PC-3 (cell line): ENCODE measurements at regions not wholly inside any gene's neighbourhood (a gene's known extent, or its start where the extent isn't known, plus 50 kb on each side); places are given as distances from the start of the nearest gene placed in this dataset.

Experiments
- EZH2 ChIP-seq: fragments of 300-600 bp; sonication (generic); IDR thresholded peaks from one replicate; pipeline ENCODE4 v1.6.1; 2017; ENCODE audit warnings: antibody characterized with exemption, mild to moderate bottlenecking, low read length; ENCODE audit not compliant: unreplicated experiment
- EZH2phosphoT487 ChIP-seq: fragments of 300-600 bp; sonication (generic); IDR thresholded peaks from 2 replicates; pipeline ENCODE4 v1.6.1; 2018; ENCODE audit warnings: mild to moderate bottlenecking, antibody characterized with exemption, low read length, borderline replicate concordance
- TF ChIP-seq, protein P1 (sequence below): fragments of 300-600 bp; sonication (generic); conservative IDR thresholded peaks from 2 replicates; pipeline ENCODE4 v1.5.1; 2017; ENCODE audit warnings: antibody characterized with exemption, low read depth, mild to moderate bottlenecking, low read length

DNA sequence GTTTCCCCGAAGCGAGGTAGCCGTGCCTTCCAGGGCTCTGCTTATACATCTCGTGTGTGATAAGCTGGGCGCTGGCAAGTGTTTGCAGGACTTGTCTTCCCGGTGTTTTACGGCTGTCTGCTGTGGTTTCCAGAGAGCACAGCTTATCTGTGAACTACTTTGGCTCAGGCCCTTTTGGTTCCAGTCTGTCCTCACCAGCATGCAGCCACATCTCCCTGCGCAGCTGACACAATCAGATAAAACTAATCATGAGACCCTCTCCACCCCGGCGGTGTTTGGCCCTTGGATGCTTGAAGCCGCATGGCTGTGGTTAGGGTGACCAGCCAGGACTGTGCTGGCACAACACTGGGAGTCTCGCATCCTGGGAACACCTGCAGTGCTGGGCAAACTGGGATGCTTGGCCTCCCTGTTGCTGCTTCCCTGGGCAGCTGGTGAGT, 241.8 kb upstream of the FOXQ1 start:
- TF ChIP-seq, protein P1, sequence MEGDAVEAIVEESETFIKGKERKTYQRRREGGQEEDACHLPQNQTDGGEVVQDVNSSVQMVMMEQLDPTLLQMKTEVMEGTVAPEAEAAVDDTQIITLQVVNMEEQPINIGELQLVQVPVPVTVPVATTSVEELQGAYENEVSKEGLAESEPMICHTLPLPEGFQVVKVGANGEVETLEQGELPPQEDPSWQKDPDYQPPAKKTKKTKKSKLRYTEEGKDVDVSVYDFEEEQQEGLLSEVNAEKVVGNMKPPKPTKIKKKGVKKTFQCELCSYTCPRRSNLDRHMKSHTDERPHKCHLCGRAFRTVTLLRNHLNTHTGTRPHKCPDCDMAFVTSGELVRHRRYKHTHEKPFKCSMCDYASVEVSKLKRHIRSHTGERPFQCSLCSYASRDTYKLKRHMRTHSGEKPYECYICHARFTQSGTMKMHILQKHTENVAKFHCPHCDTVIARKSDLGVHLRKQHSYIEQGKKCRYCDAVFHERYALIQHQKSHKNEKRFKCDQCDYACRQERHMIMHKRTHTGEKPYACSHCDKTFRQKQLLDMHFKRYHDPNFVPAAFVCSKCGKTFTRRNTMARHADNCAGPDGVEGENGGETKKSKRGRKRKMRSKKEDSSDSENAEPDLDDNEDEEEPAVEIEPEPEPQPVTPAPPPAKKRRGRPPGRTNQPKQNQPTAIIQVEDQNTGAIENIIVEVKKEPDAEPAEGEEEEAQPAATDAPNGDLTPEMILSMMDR = no peak
- TF ChIP-seq EZH2phosphoT487 = no peak
- TF ChIP-seq EZH2 = no peak
